ENCODE measurements at regions not wholly inside any gene's neighbourhood (a gene's known extent, or its start where the extent isn't known, plus 50 kb on each side); places are given as distances from the start of the nearest gene placed in this dataset.

DNA sequence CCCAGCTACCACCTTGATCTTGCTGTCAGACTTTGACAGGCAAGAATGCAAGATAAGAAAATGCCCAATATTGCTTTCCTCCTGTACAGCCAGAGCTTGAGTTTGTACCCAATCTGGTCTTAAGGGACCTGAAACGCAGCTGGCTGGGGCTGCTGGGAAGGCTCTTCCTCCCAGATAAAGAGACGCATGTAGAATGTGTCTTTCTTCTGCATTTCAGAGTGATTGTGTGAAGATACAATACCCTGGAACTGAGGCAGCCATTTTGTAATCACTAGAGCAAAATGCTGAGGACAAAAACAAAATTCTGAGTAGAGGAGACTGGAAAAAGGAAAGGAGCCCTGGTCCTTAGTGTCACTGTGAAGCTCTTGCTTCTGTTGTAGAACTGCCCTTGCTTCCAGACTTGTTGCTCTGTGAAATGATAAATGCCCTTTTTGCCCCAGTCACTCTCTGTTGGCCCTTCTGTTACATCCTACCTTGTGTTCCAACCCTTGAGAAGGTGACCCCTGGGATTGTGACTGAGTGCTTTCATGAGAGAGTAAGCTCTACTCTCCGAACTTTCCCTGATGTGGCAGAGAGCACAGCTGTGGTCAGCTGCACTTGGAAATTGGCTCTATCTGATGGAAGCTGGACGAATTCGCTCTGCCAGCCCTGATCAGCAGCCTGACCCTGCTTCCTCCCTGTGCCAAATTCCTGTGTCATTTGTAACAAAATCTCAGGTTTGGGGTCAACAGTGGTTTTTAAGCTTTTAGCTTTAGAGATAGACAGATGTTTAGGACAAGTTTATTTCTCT, 137.4 kb upstream of the RBMS1 start:
- TF ChIP-seq ZNF274 (IDR thresholded peaks at IDR 0.05; ENCODE audit: low read depth, low read length) = no peak
- no peak for TF ChIP-seq YY1 (IDR thresholded peaks at IDR 0.05; ENCODE audit: insufficient read depth, insufficient read length)
- no peak for TF ChIP-seq SUZ12 (IDR thresholded peaks at IDR 0.05; ENCODE audit: extremely low read depth, insufficient read depth, insufficient read length)
- Histone ChIP-seq H3K27me3 (ENCODE audit: insufficient read depth, insufficient read length) (no peaks in the 10 kb centered on the region), H3K36me3 (ENCODE audit: insufficient read depth, insufficient read length, low read length) (no peaks in the 10 kb centered on the region), H3K4me1 (ENCODE audit: insufficient read depth, insufficient read length) (no peaks in the 10 kb centered on the region), H3K9ac (ENCODE audit: insufficient read length, low read depth) (no peak overlapping the region), H3K4me3 (ENCODE audit: insufficient read length, low read depth) (no peak overlapping the region), H3K9me3 (ENCODE audit: insufficient read depth, low read length) (no peaks in the 10 kb centered on the region)
- no peak for DNase-seq (ENCODE audit: low read depth, low spot score)

DNA sequence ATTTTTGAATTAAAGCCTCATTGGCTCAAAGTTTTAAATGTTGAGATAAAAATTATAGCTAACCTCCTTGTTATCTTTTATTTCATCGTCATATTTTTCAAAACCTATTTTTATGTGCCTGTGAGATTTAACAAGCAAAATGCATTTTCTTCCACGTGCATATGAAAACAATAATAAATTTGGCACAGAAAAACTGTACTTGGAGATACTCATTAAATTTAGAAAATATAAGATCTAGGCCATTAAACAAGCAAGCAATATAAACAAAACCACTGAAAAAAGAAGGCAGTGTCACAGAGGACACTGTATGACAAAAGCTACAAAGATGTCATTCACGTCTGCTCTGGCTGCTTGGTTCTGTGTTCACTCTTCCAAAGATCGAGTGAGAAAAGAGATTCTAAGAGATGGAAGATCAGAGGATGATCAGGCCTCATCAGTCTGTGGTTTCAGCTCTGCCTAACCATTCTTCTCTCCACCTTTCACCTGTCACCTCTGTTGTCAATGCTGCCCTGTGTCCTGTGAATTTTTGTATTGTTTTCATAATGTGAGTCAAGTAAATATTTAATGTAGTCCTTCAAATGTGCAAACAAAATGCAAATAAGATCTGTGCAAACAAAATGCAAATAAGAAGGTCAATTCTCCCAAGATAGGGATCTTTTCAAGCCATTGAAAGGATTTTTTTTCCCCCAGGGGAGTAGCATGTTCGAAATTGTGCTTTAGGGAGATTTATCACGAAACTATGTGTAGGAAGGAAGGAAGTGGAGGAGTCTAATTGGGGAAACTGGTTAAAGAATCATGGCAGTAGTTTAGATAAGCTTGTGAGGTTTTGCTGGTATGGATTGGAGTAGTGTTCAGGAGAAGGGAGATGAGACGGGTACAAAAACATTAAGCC, 138.7 kb upstream of the RBMS1 start:
- H3K4me1 ChIP-seq (ENCODE audit: insufficient read depth, insufficient read length) = no peaks in the 10 kb centered on the region
- DNase-seq (ENCODE audit: low read depth, low spot score) = no peak

DNA sequence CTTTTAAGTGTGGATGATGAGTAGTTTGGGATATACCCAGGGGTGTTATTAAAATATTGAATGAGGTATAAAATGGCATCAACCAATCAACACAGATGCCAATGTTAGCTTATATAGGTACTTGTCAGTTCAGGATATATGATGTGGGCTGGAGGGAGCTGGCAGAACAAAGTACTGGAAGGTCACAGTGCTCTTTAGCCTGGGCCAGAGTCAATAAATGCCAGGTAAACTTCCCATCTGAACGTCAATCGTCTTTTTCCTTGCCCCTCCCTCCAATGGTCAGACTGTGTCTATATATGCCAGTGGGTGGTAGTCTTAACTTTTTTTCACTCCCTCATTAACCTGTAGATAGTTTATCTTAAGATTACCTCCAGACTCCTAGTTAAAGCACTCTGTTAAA, 140.8 kb upstream of the RBMS1 start:
- Histone ChIP-seq H3K36me3 (ENCODE audit: insufficient read depth, insufficient read length, low read length) (no peaks in the 10 kb centered on the region), H3K9me3 (ENCODE audit: insufficient read depth, low read length) (peaks cover 8% of the 10 kb centered on the region), H3K4me1 (ENCODE audit: insufficient read depth, insufficient read length) (no peaks in the 10 kb centered on the region), H3K9ac (ENCODE audit: insufficient read length, low read depth) (no peak overlapping the region), H3K4me3 (ENCODE audit: insufficient read length, low read depth) (no peak overlapping the region), H3K27me3 (ENCODE audit: insufficient read depth, insufficient read length) (no peaks in the 10 kb centered on the region)
- TF ChIP-seq SUZ12 (IDR thresholded peaks at IDR 0.05; ENCODE audit: extremely low read depth, insufficient read depth, insufficient read length) (no peak), ZNF274 (IDR thresholded peaks at IDR 0.05; ENCODE audit: low read depth, low read length) (no peak), YY1 (IDR thresholded peaks at IDR 0.05; ENCODE audit: insufficient read depth, insufficient read length) (no peak)
- no peak for DNase-seq (ENCODE audit: low read depth, low spot score)

More for the DNA sequence above, 138.7 kb upstream of the RBMS1 start:
- Histone ChIP-seq H3K27me3 (ENCODE audit: insufficient read depth, insufficient read length) (no peaks in the 10 kb centered on the region), H3K9ac (ENCODE audit: insufficient read length, low read depth) (no peak overlapping the region), H3K4me3 (ENCODE audit: insufficient read length, low read depth) (no peak overlapping the region), H3K9me3 (ENCODE audit: insufficient read depth, low read length) (no peaks in the 10 kb centered on the region), H3K36me3 (ENCODE audit: insufficient read depth, insufficient read length, low read length) (no peaks in the 10 kb centered on the region)
- no peak for TF ChIP-seq SUZ12 (IDR thresholded peaks at IDR 0.05; ENCODE audit: extremely low read depth, insufficient read depth, insufficient read length)
- TF ChIP-seq YY1 (IDR thresholded peaks at IDR 0.05; ENCODE audit: insufficient read depth, insufficient read length) = no peak
- TF ChIP-seq ZNF274 (IDR thresholded peaks at IDR 0.05; ENCODE audit: low read depth, low read length) = no peak

DNA sequence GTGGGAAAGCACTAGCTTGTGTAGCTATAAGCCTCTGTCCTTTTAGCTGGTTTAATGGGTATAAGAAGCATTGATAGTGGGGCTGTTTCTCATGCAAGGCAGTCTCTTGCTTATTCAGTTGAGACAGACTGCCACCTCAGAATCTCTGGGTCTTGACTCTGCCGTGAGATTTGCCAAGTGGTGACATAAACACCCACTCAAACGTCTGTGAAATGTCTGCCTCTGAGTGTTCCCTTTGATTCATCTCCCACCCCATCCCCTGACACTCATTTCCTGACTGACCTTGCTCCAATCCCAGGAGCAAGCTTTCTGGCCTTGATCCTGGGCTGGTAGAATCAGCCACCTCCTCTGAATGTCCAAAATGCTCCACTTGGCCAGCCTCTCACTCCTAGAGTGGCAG, 141.9 kb upstream of the RBMS1 start:
- TF ChIP-seq ZNF274 (IDR thresholded peaks at IDR 0.05; ENCODE audit: low read depth, low read length) (no peak), SUZ12 (IDR thresholded peaks at IDR 0.05; ENCODE audit: extremely low read depth, insufficient read depth, insufficient read length) (no peak), YY1 (IDR thresholded peaks at IDR 0.05; ENCODE audit: insufficient read depth, insufficient read length) (no peak)
- Histone ChIP-seq H3K36me3 (ENCODE audit: insufficient read depth, insufficient read length, low read length) (no peaks in the 10 kb centered on the region), H3K4me1 (ENCODE audit: insufficient read depth, insufficient read length) (no peaks in the 10 kb centered on the region), H3K9me3 (ENCODE audit: insufficient read depth, low read length) (peaks cover 19% of the 10 kb centered on the region), H3K4me3 (ENCODE audit: insufficient read length, low read depth) (no peak overlapping the region), H3K27me3 (ENCODE audit: insufficient read depth, insufficient read length) (no peaks in the 10 kb centered on the region), H3K9ac (ENCODE audit: insufficient read length, low read depth) (no peak overlapping the region)
- DNase-seq (ENCODE audit: low read depth, low spot score) = no peak

DNA sequence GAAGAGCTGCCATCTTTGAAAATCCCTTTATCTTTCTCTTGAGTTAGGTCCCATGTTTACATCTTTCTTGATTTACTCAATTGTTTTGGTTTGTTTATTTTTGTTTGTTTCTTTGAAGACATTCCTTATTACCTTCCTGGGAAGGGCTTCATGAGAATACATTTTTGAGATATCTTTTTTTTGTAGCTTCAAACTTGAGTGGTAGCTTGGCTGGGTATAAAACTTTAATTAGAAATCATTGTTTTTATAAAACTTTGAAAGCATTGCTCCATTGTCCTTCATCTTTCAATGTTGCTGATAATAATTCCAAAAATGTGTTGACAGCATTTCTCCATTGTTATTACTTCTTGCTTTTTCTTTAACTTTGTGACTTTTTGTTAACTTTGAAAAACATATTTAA, 145.9 kb upstream of the RBMS1 start:
- H3K9me3 ChIP-seq (ENCODE audit: insufficient read depth, low read length) = peaks cover 22% of the 10 kb centered on the region
- no peak for DNase-seq (ENCODE audit: low read depth, low spot score)
- no peak overlapping the region for H3K4me3 ChIP-seq (ENCODE audit: insufficient read length, low read depth)
- no peaks in the 10 kb centered on the region for H3K27me3 ChIP-seq (ENCODE audit: insufficient read depth, insufficient read length)
- TF ChIP-seq YY1 (IDR thresholded peaks at IDR 0.05; ENCODE audit: insufficient read depth, insufficient read length) (no peak), ZNF274 (IDR thresholded peaks at IDR 0.05; ENCODE audit: low read depth, low read length) (no peak), SUZ12 (IDR thresholded peaks at IDR 0.05; ENCODE audit: extremely low read depth, insufficient read depth, insufficient read length) (no peak)
- H3K9ac ChIP-seq (ENCODE audit: insufficient read length, low read depth) = no peak overlapping the region
- H3K4me1 ChIP-seq (ENCODE audit: insufficient read depth, insufficient read length) = no peaks in the 10 kb centered on the region
- H3K36me3 ChIP-seq (ENCODE audit: insufficient read depth, insufficient read length, low read length) = no peaks in the 10 kb centered on the region

DNA sequence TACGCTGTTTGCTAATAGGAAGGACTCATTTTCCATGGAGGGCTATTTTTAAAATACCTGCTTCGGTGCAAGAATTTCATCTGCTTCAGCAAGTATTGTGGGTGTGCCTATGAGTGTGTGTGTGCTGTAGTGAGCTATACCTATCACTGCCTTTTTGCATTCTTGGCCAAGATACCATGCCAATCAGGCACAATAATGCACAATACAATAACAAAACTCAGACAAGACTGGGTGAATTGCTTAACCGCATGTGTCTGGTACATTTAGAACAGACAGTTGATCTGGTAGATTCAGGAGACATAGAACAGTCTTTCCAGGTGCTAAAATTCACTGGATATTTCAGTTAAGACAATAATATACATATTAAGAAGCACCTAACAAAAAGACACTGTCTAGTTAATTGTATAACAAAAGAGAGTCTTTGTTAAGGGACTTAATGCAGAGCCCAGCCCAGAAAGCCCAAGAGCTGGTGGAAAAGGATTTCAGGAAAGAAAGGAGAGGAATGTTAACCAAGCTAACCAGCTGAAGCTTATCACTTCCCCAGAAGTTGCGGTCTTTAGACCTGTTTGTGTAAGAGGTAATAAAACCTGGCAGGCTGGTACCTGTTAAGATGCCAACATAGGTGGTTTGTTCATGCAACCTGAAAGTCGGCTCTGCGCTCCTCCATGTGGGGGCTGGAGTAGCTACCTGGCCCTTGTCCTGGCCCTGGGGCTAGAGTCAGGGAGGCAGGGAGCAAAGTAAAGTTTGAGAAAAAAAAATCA, 153.3 kb upstream of the RBMS1 start:
- H3K36me3 ChIP-seq (ENCODE audit: insufficient read depth, insufficient read length, low read length) = no peaks in the 10 kb centered on the region
- no peak overlapping the region for H3K4me3 ChIP-seq (ENCODE audit: insufficient read length, low read depth)
- peaks cover 8% of the 10 kb centered on the region for H3K4me1 ChIP-seq (ENCODE audit: insufficient read depth, insufficient read length)
- peak; percentile 28 for DNase-seq (ENCODE audit: low read depth, low spot score)
- TF ChIP-seq YY1 (IDR thresholded peaks at IDR 0.05; ENCODE audit: insufficient read depth, insufficient read length) = no peak
- TF ChIP-seq SUZ12 (IDR thresholded peaks at IDR 0.05; ENCODE audit: extremely low read depth, insufficient read depth, insufficient read length) = no peak
- TF ChIP-seq ZNF274 (IDR thresholded peaks at IDR 0.05; ENCODE audit: low read depth, low read length) = no peak
- no peak overlapping the region for H3K9ac ChIP-seq (ENCODE audit: insufficient read length, low read depth)
- no peaks in the 10 kb centered on the region for H3K9me3 ChIP-seq (ENCODE audit: insufficient read depth, low read length)
- H3K27me3 ChIP-seq (ENCODE audit: insufficient read depth, insufficient read length) = no peaks in the 10 kb centered on the region
